ENCODE measurements at regions not wholly inside any gene's neighbourhood (a gene's known extent, or its start where the extent isn't known, plus 50 kb on each side); places are given as distances from the start of the nearest gene placed in this dataset.
"Not testable (repeated sequence)": the region's sequence is repeated elsewhere in the genome, so short reads cannot be mapped to it uniquely, and the experiment has no call there.

DNA sequence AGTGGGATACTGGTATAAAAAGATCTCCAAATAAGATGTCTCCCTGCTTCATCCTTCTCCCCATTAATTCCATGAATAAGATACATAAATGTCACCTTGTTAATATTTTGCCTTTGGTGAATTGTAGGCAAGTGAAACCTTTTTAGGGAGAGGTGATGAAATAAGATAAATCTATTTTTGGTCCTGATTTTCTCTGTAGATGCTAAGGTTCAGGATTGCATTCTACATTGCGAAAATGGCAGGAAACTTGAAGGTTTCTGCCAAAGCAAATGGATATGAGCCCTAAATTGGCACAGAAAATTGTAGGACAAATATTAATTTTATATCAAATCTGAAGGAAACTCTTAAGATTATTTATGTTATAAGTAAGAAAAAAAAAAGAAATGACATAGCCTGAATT is 107.1 kb downstream of the PLPPR4 start:
- no peaks in the 10 kb centered on the region for H3K36me3 ChIP-seq (ENCODE audit: insufficient read depth, low read length)
- H3K4me3 ChIP-seq (ENCODE audit: low read length, poor library complexity, severe bottlenecking), result no peak overlapping the region
- no peak overlapping the region for H3K9ac ChIP-seq (ENCODE audit: low read depth, low read length, poor library complexity, severe bottlenecking)
- H2AFZ ChIP-seq (ENCODE audit: low read length), result no peak overlapping the region
- H3F3A ChIP-seq (ENCODE audit: low read depth), result no peaks in the 10 kb centered on the region
- H3K9me3 ChIP-seq (ENCODE audit: insufficient read depth, low read depth, low read length), result no peaks in the 10 kb centered on the region
- H3K9me2 ChIP-seq (replicated peaks; ENCODE audit: low read depth, low read length), result no peaks in the 10 kb centered on the region
- H3K4me1 ChIP-seq (ENCODE audit: insufficient read depth, low read length, poor library complexity, severe bottlenecking), result no peaks in the 10 kb centered on the region
- H3K79me2 ChIP-seq (ENCODE audit: insufficient read depth, low read length), result no peaks in the 10 kb centered on the region
- no peaks in the 10 kb centered on the region for H4K20me1 ChIP-seq (ENCODE audit: insufficient read depth, low read length, poor library complexity, severe bottlenecking)
- no peak for TF ChIP-seq EZH2phosphoT487 (IDR thresholded peaks at IDR 0.05; ENCODE audit: borderline replicate concordance)
- TF ChIP-seq, protein P1, sequence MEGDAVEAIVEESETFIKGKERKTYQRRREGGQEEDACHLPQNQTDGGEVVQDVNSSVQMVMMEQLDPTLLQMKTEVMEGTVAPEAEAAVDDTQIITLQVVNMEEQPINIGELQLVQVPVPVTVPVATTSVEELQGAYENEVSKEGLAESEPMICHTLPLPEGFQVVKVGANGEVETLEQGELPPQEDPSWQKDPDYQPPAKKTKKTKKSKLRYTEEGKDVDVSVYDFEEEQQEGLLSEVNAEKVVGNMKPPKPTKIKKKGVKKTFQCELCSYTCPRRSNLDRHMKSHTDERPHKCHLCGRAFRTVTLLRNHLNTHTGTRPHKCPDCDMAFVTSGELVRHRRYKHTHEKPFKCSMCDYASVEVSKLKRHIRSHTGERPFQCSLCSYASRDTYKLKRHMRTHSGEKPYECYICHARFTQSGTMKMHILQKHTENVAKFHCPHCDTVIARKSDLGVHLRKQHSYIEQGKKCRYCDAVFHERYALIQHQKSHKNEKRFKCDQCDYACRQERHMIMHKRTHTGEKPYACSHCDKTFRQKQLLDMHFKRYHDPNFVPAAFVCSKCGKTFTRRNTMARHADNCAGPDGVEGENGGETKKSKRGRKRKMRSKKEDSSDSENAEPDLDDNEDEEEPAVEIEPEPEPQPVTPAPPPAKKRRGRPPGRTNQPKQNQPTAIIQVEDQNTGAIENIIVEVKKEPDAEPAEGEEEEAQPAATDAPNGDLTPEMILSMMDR (conservative IDR thresholded peaks at IDR 0.05; ENCODE audit: low read length), result no peak
- no peak overlapping the region for H3K4me2 ChIP-seq (ENCODE audit: low read depth, low read length, poor library complexity, severe bottlenecking)
- no peaks in the 10 kb centered on the region for H3K27me3 ChIP-seq (ENCODE audit: insufficient read depth, low read length, poor library complexity, severe bottlenecking)

DNA sequence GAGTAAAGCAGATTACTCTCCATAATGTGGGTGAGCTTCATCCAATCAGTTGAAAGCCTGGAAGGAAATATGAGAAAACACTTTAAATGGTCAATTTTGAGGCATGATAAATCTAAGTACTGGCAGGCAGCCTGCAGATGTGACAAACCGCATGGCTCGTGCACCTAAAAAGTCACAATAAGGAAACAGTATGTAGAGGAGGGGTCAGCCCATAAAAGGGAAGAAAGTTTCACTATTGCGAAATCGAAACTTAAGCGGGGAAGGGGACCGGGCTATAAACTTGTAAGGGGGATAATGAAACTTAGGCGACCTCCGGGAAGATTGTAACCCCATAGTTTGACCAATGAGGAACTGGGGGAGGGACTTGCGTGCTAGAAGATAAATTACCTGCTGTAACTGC is 109.8 kb downstream of the PLPPR4 start:
- Histone ChIP-seq H3K9me2 (replicated peaks; ENCODE audit: low read depth, low read length) (no peaks in the 10 kb centered on the region), H3K9ac (ENCODE audit: low read depth, low read length, poor library complexity, severe bottlenecking) (no peak overlapping the region), H3K79me2 (ENCODE audit: insufficient read depth, low read length) (no peaks in the 10 kb centered on the region), H3K27me3 (ENCODE audit: insufficient read depth, low read length, poor library complexity, severe bottlenecking) (no peaks in the 10 kb centered on the region), H3K9me3 (ENCODE audit: insufficient read depth, low read depth, low read length) (no peaks in the 10 kb centered on the region), H3K4me3 (ENCODE audit: low read length, poor library complexity, severe bottlenecking) (no peak overlapping the region), H3K4me2 (ENCODE audit: low read depth, low read length, poor library complexity, severe bottlenecking) (no peak overlapping the region), H3K36me3 (ENCODE audit: insufficient read depth, low read length) (no peaks in the 10 kb centered on the region), H2AFZ (ENCODE audit: low read length) (no peak overlapping the region), H4K20me1 (ENCODE audit: insufficient read depth, low read length, poor library complexity, severe bottlenecking) (no peaks in the 10 kb centered on the region), H3K4me1 (ENCODE audit: insufficient read depth, low read length, poor library complexity, severe bottlenecking) (no peaks in the 10 kb centered on the region), H3F3A (ENCODE audit: low read depth) (no peaks in the 10 kb centered on the region)
- TF ChIP-seq, protein P1 (conservative IDR thresholded peaks at IDR 0.05; ENCODE audit: low read length), result no peak
- no peak for TF ChIP-seq EZH2phosphoT487 (IDR thresholded peaks at IDR 0.05; ENCODE audit: borderline replicate concordance)

DNA sequence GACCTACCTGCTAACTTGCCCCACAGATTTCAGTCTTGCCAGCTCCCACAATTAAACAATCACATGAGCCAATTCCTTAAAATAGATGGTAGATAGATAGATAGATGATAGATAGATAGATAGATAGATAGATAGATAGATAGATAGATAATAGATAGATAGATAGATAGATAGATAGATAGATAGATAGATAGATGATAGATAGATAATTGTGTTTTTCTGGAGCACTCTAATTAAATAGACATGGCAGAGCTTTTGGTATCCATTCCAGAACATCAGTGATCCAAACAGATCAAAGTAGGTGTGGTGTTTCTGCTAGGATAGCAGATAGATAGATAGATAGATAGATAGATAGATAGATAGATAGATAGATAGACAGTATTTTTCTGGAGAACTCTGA is 110.4 kb downstream of the PLPPR4 start:
- not testable (repeated sequence) for H3K4me3 ChIP-seq (ENCODE audit: low read length, poor library complexity, severe bottlenecking); H3K9me2 ChIP-seq (replicated peaks; ENCODE audit: low read depth, low read length); H3K27me3 ChIP-seq (ENCODE audit: insufficient read depth, low read length, poor library complexity, severe bottlenecking); H2AFZ ChIP-seq (ENCODE audit: low read length); H3K4me2 ChIP-seq (ENCODE audit: low read depth, low read length, poor library complexity, severe bottlenecking); H3K9ac ChIP-seq (ENCODE audit: low read depth, low read length, poor library complexity, severe bottlenecking); H3K36me3 ChIP-seq (ENCODE audit: insufficient read depth, low read length); H3F3A ChIP-seq (ENCODE audit: low read depth); H4K20me1 ChIP-seq (ENCODE audit: insufficient read depth, low read length, poor library complexity, severe bottlenecking); H3K9me3 ChIP-seq (ENCODE audit: insufficient read depth, low read depth, low read length); H3K79me2 ChIP-seq (ENCODE audit: insufficient read depth, low read length); H3K4me1 ChIP-seq (ENCODE audit: insufficient read depth, low read length, poor library complexity, severe bottlenecking)

DNA sequence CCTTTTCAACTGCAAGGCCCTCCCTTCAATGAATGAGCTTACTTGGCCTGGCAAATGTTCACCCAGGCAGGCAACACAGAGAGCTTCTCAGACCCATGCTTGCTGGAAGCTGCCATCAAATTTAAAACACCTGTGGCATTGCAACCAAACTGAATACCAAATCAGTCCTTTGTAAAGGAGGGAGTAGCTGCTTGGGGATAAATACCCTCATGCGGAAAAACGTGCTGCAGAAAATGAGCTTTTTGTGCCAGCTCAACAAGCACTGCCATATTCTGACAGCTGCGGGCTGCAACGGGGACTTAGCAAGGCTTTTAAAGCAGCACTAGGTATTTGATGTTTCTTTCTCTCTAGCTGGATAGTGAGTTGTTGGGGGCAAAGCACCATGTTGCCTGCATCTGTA is 119.7 kb downstream of the PLPPR4 start:
- Histone ChIP-seq H4K20me1 (ENCODE audit: insufficient read depth, low read length, poor library complexity, severe bottlenecking) (no peaks in the 10 kb centered on the region), H3K4me3 (ENCODE audit: low read length, poor library complexity, severe bottlenecking) (no peak overlapping the region), H2AFZ (ENCODE audit: low read length) (0 out of 2 replicates have a peak overlapping the region, but pooled peaks have one; percentile 36), H3K9ac (ENCODE audit: low read depth, low read length, poor library complexity, severe bottlenecking) (no peak overlapping the region), H3K27me3 (ENCODE audit: insufficient read depth, low read length, poor library complexity, severe bottlenecking) (no peaks in the 10 kb centered on the region), H3K4me1 (ENCODE audit: insufficient read depth, low read length, poor library complexity, severe bottlenecking) (no peaks in the 10 kb centered on the region), H3K9me2 (replicated peaks; ENCODE audit: low read depth, low read length) (no peaks in the 10 kb centered on the region), H3K79me2 (ENCODE audit: insufficient read depth, low read length) (no peaks in the 10 kb centered on the region), H3K4me2 (ENCODE audit: low read depth, low read length, poor library complexity, severe bottlenecking) (no peak overlapping the region), H3K36me3 (ENCODE audit: insufficient read depth, low read length) (no peaks in the 10 kb centered on the region), H3K9me3 (ENCODE audit: insufficient read depth, low read depth, low read length) (no peaks in the 10 kb centered on the region), H3F3A (ENCODE audit: low read depth) (no peaks in the 10 kb centered on the region)
- no peak for TF ChIP-seq EZH2phosphoT487 (IDR thresholded peaks at IDR 0.05; ENCODE audit: borderline replicate concordance)
- TF ChIP-seq, protein P1 (conservative IDR thresholded peaks at IDR 0.05; ENCODE audit: low read length), result no peak
